Right cardiac atrium (tissue), 5 donors: ENCODE measurements at regions not wholly inside any gene's neighbourhood (a gene's known extent, or its start where the extent isn't known, plus 50 kb on each side); places are given as distances from the start of the nearest gene placed in this dataset.
A peak's percentile ranks its signal among the peaks of the same experiment; 100 is the strongest.

ENCODE experiments used
- ATAC-seq, 2 donors: fragments of 200-7000 bp; cut with Tn5 transposase; one replicate each; pipeline versions ENCODE4 v1.8.0 to v1.9.1; 2020; ENCODE audit warnings: moderate library complexity in 2 of 2, mild to moderate bottlenecking in 1 of 2
- DNase-seq, 3 donors: peaks; one replicate each; pipeline ENCODE4 v3.0.0-alpha.2; 2020
- H3K27ac ChIP-seq: one replicate; pipeline ENCODE4 v1.5.1; 2013; ENCODE audit warnings: mild to moderate bottlenecking, low read length, control low read depth, moderate library complexity
- H3K27me3 ChIP-seq: one replicate; pipeline ENCODE4 v1.6.1; 2013; ENCODE audit not compliant: control insufficient read depth, insufficient read depth
- H3K4me1 ChIP-seq: one replicate; pipeline ENCODE4 v1.6.1; 2013; ENCODE audit warnings: low read length; ENCODE audit not compliant: control insufficient read depth, insufficient read depth
- H3K4me3 ChIP-seq: one replicate; pipeline ENCODE4 v1.5.1; 2013; ENCODE audit warnings: low read length, control low read depth
- H3K9me3 ChIP-seq: one replicate; pipeline ENCODE4 v1.6.1; 2013; ENCODE audit warnings: low read length; ENCODE audit not compliant: control insufficient read depth
- WGBS: extraction: QIAGEN DNeasy Blood & Tissue Kit; methylation state at CpG from one replicate; pipeline ENCODE4 v1.1.7; 2013; 5-methylcytosine and 5-hydroxymethylcytosine counted together
- intact Hi-C, 4 donors: fragments of 100-400 bp; cut with DNase I; formaldehyde crosslinking; loops; one replicate each; pipeline versions ENCODE4 v1.11.0 to v1.14.0; 2022 to 2023
- donor health status: healthy with polysubstance abuse.
- donor health status: DM: no; HTN: yes; CAD: no.
- donor health status: DM: no; HTN: no; CAD: no.
- donor health status: DM: no; HTN: yes; CAD: no; lungs with severe emphysema.
- donor health status: DM: yes; HTN: yes; CAD: no.

GRCh38 chr5:173719731-173720082 lies 103.3 kb upstream of the BOD1 start:
- H3K4me3 ChIP-seq = no peak overlapping the region
- H3K27ac ChIP-seq = no peak overlapping the region
- H3K9me3 ChIP-seq = no peaks in the 10 kb centered on the region
- no peak for DNase-seq
- WGBS = 79% methylated on average over 10 of the region's 10 CpGs
- intact Hi-C loops = no loop called here
- ATAC-seq = no peak
- H3K27me3 ChIP-seq = no peaks in the 10 kb centered on the region
- no peaks in the 10 kb centered on the region for H3K4me1 ChIP-seq

GRCh38 chr5:173720286-173720952 lies 104.0 kb upstream of the BOD1 start:
- Histone ChIP-seq H3K9me3 (no peaks in the 10 kb centered on the region), H3K27ac (no peak overlapping the region), H3K4me3 (no peak overlapping the region), H3K4me1 (no peaks in the 10 kb centered on the region), H3K27me3 (no peaks in the 10 kb centered on the region)
- DNase-seq = no peak
- 71% methylated on average over 8 of the region's 8 CpGs for WGBS
- no peak for ATAC-seq
- intact Hi-C loops = no loop called here

GRCh38 chr5:173720953-173721600 lies 104.6 kb upstream of the BOD1 start:
- H3K27ac ChIP-seq = no peak overlapping the region
- WGBS = 67% methylated on average over 7 of the region's 7 CpGs

GRCh38 chr5:173721601-173722232 lies 105.3 kb upstream of the BOD1 start:
- 82% methylated on average over 10 of the region's 10 CpGs for WGBS

More at GRCh38 chr5:173720953-173721600, 104.6 kb upstream of the BOD1 start:
- Histone ChIP-seq H3K4me1 (no peaks in the 10 kb centered on the region), H3K9me3 (no peaks in the 10 kb centered on the region), H3K4me3 (no peak overlapping the region), H3K27me3 (no peaks in the 10 kb centered on the region)
- ATAC-seq (peak in 1 of 2 donors; percentile 58), DNase-seq (no peak)
- intact Hi-C loops = no loop called here

GRCh38 chr5:173726846-173727557 lies 110.6 kb upstream of the BOD1 start:
- H3K9me3 ChIP-seq = no peaks in the 10 kb centered on the region
- no peaks in the 10 kb centered on the region for H3K27me3 ChIP-seq
- H3K4me1 ChIP-seq = no peaks in the 10 kb centered on the region
- DNase-seq (no peak), ATAC-seq (no peak)
- H3K4me3 ChIP-seq = no peak overlapping the region
- WGBS = 83% methylated on average over 7 of the region's 7 CpGs
- no peak overlapping the region for H3K27ac ChIP-seq
- intact Hi-C loops = no loop called here

More at GRCh38 chr5:173721601-173722232, 105.3 kb upstream of the BOD1 start:
- no peaks in the 10 kb centered on the region for H3K4me1 ChIP-seq
- no peak for DNase-seq
- no peak overlapping the region for H3K4me3 ChIP-seq
- H3K27me3 ChIP-seq = no peaks in the 10 kb centered on the region
- ATAC-seq = no peak
- intact Hi-C loops = no loop called here
- no peaks in the 10 kb centered on the region for H3K9me3 ChIP-seq
- no peak overlapping the region for H3K27ac ChIP-seq

- Histone ChIP-seq H3K27me3 (no peaks in the 10 kb centered on the region), H3K9me3 (no peaks in the 10 kb centered on the region), H3K4me1 (no peaks in the 10 kb centered on the region), H3K27ac (no peak overlapping the region), H3K4me3 (no peak overlapping the region)
- DNase-seq (no peak), ATAC-seq (no peak)
- intact Hi-C loops = no loop called here
- 71% methylated on average over 9 of the region's 9 CpGs for WGBS
Measured at GRCh38 chr5:173727839-173728778, 111.7 kb upstream of the BOD1 start.

GRCh38 chr5:173729079-173729765 lies 112.8 kb upstream of the BOD1 start:
- Histone ChIP-seq H3K27ac (no peak overlapping the region), H3K4me3 (no peak overlapping the region), H3K9me3 (no peaks in the 10 kb centered on the region), H3K27me3 (no peaks in the 10 kb centered on the region), H3K4me1 (no peaks in the 10 kb centered on the region)
- intact Hi-C loops = no loop called here
- WGBS = 60% methylated on average over 10 of the region's 10 CpGs
- DNase-seq (no peak), ATAC-seq (no peak)

- H3K27ac ChIP-seq = no peak overlapping the region
- WGBS = 80% methylated on average over 14 of the region's 14 CpGs
- H3K4me1 ChIP-seq = no peaks in the 10 kb centered on the region
- DNase-seq (no peak), ATAC-seq (no peak)
- intact Hi-C loops = no loop called here
- H3K4me3 ChIP-seq = no peak overlapping the region
- no peaks in the 10 kb centered on the region for H3K9me3 ChIP-seq
- H3K27me3 ChIP-seq = no peaks in the 10 kb centered on the region
Measured at GRCh38 chr5:173730632-173731298, 114.3 kb upstream of the BOD1 start.

- no peak overlapping the region for H3K27ac ChIP-seq
- no peak overlapping the region for H3K4me3 ChIP-seq
- DNase-seq = no peak
- no peaks in the 10 kb centered on the region for H3K27me3 ChIP-seq
- no peaks in the 10 kb centered on the region for H3K4me1 ChIP-seq
- no peaks in the 10 kb centered on the region for H3K9me3 ChIP-seq
- 67% methylated on average over 5 of the region's 5 CpGs for WGBS
- no peak for ATAC-seq
- intact Hi-C loops = no loop called here
Measured at GRCh38 chr5:173733021-173733420, 116.6 kb upstream of the BOD1 start.

- Histone ChIP-seq H3K4me1 (no peaks in the 10 kb centered on the region), H3K4me3 (no peak overlapping the region), H3K27ac (no peak overlapping the region), H3K9me3 (no peaks in the 10 kb centered on the region), H3K27me3 (no peaks in the 10 kb centered on the region)
- ATAC-seq (no peak), DNase-seq (no peak)
- 67% methylated on average over 9 of the region's 9 CpGs for WGBS
- intact Hi-C loops = no loop called here
Measured at GRCh38 chr5:173733425-173733824, 117.0 kb upstream of the BOD1 start.
